ENCODE measurements at regions not wholly inside any gene's neighbourhood (a gene's known extent, or its start where the extent isn't known, plus 50 kb on each side); places are given as distances from the start of the nearest gene placed in this dataset.

DNA sequence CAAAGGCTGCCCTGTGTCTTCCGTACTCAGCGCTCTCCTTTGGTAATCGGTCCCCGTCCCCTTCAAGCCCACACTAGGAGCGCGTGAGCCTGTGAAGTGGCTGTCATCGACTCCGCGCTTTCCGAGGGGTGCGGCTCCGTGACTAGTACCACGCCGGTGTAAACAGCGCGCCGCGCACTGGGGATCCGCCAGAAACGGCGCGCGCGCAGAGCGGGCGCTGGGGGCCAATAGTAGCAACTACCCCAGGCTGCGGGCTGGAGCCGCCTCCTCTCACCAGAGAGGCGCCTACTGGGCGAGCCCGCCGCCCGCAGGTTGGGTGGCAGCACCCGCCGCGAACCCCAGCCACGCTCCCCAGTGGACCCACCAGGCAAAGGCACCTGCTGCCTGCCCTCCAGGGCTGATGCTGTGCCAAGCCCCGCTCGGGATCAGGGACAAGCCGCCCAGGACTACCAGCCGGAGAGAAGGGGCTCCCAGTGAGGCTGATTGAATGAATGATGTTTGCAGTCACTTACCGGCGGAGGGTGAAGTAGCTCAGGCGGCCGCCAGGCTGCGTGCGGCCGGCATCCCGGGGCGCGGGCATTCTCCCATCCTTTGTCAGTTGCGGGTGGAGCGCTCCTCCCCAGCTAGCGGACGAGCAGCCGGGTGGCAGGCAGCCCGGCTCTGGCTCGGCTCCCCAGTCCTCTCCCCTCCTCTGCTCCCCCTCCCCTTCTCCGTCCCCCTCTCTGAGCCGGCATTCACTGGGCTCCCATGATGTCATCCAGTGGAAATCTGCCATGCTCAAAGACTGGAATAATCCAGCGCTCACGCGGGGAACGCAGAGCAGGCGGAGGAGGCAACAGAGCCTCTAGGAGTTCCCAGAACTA, 370.3 kb upstream of the SMIM31 start:
- TF ChIP-seq POLR2A (IDR thresholded peaks at IDR 0.05; ENCODE audit: low read length) (no peak), GATA1 (IDR thresholded peaks at IDR 0.05; ENCODE audit: low read depth, low read length) (no peak)

All from erythroblast (primary cell).